Amygdala (tissue), 56 donors: ENCODE measurements at regions not wholly inside any gene's neighbourhood (a gene's known extent, or its start where the extent isn't known, plus 50 kb on each side); places are given as distances from the start of the nearest gene placed in this dataset.
"Not testable (repeated sequence)": the region's sequence is repeated elsewhere in the genome, so short reads cannot be mapped to it uniquely, and the experiment has no call there.

ENCODE experiments used
- DNase-seq, 56 donors: peaks; one replicate each; lab custom pipeline; 2025; lab: John Stamatoyannopoulos, UW

DNA sequence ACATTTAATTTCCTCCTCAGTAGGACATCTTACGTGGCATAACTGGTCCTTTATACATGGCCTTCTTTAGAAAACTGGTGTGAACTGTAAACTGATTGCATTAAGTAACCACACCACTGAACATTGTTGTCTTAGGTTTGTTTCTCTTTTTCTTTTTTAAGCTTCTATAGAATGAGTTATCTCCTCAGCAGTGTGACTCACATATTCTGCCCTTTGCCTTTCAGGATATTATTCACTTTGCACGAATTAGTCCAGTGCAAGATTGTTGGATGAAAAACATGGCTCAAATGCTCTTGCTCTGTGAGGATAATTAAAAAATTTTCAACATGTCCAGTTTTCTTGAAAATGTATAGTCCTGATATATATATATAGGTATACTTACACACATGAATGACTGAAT is 147.6 kb downstream of the KBTBD8 start:
- DNase-seq = no peak

DNA sequence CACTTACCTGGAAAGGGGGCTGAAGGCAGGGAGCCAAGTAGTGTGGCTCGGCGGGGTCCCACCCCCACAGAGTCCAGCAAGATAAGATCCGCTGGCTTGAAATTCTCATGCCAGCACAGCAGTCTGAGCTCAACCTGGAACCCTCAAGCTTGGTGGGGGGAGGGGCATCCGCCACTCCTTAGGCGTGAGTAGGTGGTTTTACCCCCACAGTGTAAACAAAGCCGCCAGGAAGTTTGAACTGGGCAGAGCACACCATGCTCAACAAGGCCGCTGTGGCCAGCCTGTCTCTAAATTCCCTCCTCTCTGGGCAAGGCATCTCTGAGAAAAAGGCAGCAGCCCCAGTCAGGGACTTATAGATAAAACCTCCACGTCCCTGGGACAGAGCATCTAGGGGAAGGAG is 156.3 kb downstream of the KBTBD8 start:
- no peak for DNase-seq

DNA sequence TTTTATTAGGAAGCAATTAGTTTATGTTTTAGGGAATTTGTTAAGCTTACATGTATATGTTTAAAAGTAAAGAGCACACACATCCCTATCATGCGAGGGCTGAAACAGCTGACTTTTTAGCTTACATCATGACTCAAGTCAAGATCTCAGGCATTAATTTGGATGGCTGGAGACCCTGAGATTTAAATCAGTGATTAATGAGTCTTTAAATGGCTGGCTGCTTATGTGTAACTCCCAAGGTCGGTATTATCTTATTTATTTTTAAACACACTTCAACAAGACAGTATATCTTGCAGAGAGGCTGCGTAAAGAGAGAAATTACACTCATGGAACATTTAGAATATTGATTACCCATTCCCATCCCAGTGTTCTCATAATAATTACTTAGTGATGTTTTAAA is 169.4 kb downstream of the KBTBD8 start:
- no peak for DNase-seq

DNA sequence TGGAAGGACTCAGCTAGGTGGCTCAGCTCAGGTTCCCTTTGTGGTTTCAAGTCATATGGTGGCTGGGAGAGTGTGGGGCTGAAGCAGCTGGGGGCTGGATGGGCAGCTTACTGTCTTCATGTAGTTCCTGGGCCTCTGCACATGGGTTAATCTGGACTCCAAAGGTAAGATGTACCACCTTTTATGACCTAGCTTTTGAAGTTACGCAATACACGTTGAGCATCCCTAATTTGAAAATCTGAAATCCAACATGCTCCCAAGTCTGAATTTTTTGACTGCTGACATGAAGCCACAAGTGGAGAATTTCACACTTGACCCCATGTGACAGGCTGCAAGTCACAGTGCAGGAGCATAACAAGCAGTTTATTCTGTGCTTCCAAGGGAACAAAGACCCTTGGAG is 173.7 kb downstream of the KBTBD8 start:
- DNase-seq = no peak

DNA sequence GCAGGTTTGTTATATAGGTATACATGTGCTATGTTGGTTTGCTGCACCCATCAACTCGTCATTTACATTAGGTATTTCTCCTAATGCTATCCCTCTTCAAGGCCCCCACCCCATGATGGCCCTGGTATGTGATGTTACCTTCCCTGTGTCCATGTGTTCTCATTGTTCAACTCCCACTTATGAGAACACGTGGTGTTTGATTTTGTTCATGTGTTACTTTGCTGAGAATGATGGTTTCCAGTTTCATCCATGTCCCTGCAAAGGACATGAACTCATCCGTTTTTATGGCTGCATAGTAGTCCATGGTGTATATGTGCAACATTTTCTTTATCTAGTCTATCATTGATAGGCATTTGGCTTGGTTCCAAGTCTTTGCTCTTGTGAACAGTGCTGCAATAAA is 175.0 kb downstream of the KBTBD8 start:
- DNase-seq = not testable (repeated sequence)

DNA sequence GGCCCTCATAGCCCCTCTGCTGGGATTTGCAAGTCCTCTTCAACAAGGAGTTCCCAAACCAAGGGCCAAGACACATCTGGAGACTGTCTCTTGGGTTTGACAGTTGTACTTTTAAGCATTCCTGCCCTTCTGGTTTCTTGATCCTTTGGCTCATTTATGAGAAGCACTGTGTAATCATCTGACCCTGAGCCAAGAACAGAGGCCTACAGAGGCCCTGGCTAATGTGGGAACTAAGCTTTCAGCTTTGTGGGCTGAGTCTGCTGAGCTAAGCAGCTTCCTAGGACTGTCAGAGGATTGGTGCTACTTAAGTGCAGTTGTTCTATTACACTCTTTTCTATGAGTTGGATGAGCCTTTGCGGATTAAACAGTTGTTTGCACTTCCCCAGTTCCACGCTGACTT is 178.3 kb downstream of the KBTBD8 start:
- DNase-seq = no peak

DNA sequence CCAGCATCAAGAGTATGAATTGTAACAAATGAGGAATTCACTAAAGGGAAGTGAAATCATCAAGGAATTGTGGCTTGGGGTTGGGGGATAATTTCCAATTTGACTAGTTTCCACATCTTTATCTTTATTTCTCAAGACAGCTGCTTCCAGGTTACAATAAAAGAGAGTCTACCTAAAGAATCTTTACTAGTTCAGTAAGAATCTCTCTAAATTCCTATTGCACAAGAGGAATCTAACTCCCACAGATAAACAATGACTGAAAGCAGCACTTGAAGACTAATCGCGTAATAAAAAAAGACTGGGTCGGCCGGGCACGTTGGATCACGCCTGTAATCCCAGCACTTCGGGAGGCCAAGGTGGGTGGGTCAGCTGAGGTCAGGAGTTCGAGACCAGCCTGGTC is 194.4 kb downstream of the KBTBD8 start:
- DNase-seq = no peak

DNA sequence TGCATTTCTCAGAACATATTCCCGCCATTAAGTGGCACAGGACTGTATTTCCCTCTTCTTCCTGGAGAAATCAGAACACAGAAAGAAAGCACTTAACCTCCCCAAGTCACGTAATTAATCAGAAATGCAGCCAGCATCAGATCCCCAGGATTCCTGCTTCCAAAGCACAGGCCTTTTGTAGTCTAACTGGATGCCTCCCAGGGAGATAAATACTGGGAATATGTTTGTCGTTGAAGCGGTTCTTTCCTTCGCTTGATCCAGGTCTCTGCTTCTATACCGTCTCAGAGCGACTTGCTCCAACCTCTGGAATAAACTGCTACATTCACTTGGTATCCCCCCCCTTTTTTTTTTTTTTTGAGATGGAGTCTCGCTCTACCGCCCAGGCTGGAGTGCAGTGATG is 198.6 kb downstream of the KBTBD8 start:
- no peak for DNase-seq

DNA sequence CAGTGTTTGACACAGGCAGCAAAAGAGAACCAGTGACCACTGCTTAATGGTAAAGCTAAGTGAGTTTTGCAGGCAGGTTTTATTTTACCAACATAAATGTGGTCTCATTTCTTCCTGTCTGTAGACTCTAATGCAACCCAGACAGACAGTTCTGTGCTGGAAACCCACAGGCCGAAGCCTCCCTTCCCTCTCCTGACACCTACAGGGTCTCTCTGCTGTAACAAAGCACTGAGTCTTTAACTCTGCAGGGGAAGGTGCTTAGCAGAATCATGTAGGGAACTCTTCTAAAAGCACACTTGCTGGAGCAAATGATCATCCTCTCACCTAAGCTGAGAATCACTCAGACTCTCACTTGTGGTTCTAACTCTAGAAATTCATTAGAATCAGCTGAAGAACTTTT is 200.3 kb downstream of the KBTBD8 start:
- no peak for DNase-seq

DNA sequence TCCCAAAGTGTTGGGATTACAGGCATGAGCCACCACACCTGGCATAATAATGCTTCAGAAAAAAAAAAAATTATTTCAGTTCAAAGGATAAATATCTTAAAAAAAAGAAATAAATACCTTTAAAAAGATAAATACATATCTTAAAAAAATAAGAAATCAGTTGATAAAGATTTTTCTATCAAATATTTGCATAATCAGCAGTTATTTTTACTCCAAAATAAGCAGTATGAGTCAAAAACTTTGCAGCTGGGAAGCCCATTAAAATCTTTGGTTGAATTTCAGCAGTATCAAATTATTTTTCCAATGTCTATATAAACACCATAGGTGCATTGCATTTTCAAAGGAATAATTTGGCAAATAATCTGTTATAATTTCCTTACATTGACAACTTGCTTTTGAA is 202.5 kb downstream of the KBTBD8 start:
- no peak for DNase-seq

DNA sequence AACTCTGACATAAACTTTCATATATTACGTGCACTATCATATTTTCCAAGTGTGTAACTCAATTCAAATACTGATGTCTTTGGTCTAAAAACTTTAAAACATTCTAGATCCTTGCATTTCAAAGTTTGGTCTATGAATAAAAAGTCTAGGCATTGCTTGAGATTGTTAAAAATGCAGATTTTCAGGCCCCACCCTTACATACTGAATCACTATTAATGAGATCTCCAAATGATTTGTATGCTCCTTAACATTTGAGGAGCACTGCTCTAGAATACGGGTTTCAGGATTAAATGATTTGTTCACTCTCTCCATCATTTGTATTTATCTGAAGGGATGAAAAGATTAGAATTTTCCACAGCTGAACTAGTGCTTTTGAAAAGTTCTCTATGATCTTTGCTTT is 202.9 kb downstream of the KBTBD8 start:
- no peak for DNase-seq

DNA sequence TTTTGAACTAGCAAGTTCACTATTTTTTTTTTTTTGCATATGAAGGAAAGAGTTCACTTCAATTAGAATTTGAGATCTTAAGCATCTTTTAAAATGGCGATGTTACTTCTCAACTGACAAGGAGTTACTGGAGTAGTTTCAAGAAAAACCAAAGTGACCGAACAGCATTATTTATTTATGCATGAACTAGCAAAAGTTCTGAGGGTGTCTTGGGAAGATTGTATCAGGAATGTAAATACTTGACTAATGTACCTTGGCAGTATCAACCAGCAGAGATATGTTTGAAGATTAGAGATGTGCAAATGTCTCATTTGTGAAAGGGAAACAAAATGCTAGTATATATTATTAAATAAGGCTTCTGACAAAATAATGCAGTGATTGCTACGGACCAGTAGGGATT is 203.9 kb downstream of the KBTBD8 start:
- no peak for DNase-seq

DNA sequence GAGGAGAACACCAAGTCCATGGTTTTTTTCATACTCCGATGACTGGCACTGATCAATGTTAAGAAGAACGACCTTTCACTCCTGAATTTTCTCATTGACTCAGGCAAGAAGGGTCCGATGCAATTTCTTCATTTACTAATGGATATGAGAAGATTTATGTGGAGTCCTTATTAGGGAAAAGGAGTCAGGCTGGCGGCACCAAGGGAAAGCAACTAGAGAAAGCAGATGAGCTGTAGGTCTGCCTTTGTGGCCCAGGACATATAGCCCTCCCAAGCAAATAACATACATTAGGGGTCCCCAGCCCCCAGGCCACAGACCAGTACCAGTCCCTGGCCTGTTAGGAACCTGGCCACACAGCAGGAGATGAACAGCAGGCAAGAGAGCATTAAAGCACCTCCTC is 206.8 kb downstream of the KBTBD8 start:
- no peak for DNase-seq

DNA sequence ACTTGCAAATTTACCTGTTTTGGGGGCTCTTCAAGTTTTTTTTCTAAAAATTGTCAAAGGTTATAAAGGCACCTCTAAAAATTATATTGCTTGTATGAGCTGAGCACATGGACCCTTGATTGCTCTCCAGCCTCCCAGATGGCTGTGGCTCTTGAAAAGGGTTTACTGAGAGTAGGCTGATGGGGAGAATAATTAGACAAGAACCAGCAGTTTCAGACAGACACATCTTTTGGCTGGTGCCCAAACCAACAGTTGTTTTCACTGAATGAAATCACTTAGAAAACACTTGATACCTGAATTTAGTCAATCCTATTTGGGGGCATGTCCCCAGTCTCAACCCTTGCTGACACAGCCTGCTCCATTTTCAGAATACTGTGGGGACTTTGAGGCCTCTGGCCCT is 217.6 kb downstream of the KBTBD8 start:
- DNase-seq = no peak

DNA sequence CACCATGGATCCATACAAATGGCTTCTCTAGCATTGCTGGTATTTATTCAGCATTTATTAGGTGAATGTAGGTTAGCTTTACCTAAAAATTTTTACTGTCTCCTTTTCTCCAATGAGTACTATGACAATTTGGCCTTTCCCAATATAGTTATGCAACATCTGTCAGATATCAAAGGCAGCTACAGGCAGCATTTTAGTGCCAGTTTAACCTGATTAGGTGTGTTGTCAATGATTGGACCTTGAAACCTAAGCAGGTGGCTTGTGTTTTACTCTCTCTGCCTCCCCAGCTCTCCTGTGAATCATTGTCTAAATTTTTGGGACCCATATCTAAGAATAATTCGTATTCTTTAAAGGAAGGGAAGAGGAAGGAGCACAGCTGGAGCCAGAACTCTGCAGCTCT is 228.9 kb downstream of the KBTBD8 start:
- DNase-seq = no peak

DNA sequence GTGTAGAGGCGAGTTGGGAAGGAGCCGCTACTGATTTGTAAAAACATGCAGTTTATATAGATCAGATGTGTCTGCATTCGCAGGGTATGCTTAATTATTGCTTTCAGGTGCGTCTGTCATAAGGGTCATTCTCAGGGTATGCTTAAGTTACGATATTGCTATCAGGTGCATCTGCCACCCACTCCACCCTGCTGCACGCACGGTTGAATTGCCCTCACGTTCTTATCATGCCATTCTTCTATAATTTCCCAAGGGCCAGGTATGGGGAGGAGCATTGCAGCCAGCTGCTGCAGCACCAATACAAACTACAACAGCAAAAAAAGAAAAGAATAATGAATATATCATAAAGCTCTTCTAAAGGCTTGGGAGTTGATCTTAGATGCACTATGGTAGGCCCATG is 230.0 kb downstream of the KBTBD8 start:
- no peak for DNase-seq

DNA sequence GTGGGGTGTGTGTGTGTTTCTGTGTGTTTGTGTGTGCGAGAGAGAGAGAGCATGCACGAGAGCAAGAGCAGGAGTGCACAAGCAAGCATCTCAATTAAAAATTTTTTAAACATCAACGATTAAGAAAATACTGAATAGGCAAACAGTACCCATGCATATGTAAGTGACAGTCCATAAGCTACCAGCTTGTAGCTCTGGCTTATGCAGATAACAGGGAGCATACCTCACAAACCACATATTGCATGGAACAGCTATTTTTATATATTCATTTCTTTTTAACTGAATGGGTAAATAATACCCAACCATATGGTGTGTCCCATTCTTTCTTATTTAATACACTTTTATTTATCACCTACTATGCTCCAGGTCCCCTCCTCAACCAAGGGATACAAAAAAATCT is 234.5 kb downstream of the KBTBD8 start:
- DNase-seq = no peak

DNA sequence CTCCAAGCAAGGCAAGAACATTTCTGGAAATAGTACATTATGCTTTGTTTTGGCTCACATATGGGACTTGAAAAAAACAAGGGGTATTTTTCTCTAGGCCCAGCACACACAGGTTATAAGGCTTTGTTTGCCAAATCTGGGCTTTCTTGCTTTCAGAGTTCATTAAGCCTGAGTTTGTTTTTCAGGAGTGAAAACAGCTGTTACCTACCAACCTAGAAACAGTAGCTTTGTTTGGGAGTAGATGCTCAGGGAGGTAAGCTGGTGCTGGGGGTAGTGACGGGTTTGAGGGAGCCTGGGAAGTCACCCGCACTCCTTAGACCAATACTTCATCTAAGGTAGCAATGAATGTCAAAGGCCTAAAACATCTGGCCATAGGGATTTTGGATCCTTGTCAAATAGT is 241.2 kb downstream of the KBTBD8 start:
- DNase-seq = no peak

DNA sequence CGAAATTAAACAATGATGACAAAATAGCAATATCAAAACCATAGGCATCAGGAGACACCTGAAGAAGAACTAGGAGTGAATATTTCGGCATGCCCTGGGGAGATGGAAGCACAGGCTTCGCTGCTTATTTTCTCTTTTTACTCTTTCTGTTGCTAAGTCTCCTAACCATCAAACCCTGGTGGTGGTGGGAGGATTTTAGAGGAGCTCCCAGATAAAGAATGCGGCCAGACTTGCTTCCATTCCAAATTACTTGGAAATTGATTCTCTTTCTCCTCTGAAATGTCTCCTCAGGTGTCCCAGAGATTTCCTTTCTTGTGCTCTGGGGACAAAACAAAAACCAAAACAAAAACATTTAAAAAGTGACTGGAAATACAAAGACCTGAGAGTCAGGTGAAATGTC is 243.0 kb downstream of the KBTBD8 start:
- no peak for DNase-seq

DNA sequence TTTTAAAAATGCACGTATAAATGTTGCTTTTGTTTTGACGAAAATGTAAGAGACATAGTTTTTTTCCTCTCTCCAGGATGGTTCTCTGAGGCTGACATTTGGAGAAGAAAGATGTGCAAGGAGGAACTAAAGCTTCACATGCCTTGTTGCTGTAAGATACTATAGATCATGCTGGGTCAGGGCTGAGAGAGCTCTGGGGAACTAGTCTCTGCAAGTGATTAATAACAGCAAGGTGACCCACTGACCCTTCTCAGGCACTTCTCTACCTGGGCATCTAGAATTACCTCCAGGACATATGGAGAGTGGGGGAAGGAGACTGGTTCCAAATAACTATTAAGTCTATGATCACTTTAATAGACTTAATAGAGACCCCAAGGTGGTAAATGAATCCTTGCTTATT is 246.0 kb downstream of the KBTBD8 start:
- no peak for DNase-seq

DNA sequence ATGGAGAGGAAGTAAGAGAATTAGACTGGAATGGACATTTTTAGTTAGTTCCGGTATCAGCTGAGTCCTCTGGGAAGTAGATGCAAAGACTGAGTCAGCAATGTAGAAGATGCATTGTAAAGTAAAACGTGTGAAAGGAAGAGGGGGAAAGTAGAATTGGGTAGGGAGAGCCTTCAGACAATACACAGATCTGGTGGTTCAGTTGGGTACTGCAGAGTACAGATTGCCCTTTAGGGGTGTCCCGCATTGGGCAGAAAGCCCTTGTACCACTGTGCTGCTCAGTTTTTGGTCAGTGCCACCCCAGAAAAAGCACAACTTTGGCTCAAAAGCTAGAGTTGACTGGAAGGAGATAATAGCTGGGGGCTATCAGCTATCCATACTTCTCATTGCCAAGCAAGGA is 247.4 kb downstream of the KBTBD8 start:
- DNase-seq = no peak

DNA sequence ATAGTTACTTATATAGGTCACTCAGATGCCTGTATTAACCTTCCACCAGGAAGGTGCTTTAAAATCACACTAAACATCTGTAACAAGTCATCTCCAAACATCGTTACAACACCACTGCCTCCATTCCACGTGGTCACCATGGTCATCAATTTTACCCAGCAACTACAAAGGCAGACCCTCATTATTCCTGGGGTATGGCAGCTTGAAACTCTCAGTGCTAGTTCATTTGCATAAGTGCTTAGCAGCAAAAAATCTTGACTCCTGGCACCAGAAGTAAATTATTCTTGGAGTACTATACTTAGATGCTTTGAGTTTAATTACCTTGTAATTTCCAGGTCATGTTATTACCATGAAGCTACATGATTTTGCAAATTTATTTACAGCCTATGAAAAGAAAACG is 250.6 kb downstream of the KBTBD8 start:
- no peak for DNase-seq

DNA sequence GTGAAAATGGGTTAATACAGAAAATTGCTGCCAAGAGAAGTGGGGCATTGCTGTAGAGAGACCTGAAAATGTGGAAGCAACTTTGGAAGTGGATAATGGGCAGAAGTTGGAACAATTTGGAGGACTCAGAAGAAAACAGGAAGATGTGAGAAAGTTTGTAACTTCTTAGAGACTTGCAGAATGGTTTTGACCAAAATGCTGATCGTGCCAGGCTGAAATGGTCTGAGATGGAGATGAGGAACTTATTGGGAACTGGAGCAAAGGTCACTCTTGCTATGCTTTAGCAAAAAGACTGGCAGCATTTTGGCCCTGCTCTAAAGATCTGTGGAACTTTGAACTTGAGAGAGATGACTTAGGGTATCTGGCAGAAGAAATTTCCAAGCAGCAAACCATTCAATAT is 254.8 kb downstream of the KBTBD8 start:
- DNase-seq = peak in 1 of 56 donors; percentile 5
